H1 (cell line): ENCODE measurements at regions not wholly inside any gene's neighbourhood (a gene's known extent, or its start where the extent isn't known, plus 50 kb on each side); places are given as distances from the start of the nearest gene placed in this dataset.

ENCODE experiments used
- CTCF ChIA-PET: fragments of 300-600 bp; sonication (Branson Sonifier 250); formaldehyde crosslinking; loops from one replicate; lab custom pipeline; 2021; ENCODE audit not compliant: partially characterized antibody; lab: Charles Lee
- POLR2A ChIA-PET: fragments of 300-600 bp; sonication (Branson Sonifier 250); formaldehyde crosslinking; loops from one replicate; lab custom pipeline; 2021; ENCODE audit warnings: inconsistent platforms; ENCODE audit not compliant: partially characterized antibody; lab: Charles Lee
- DNase-seq, 2 experiments: peaks; one replicate each; pipeline versions ENCODE4 v3.0.0 to v3.0.0-alpha.2; 2010 to 2022; ENCODE audit warnings: low spot score in 2 of 2, low read depth in 1 of 2, mixed read lengths in 1 of 2
- FAIRE-seq: peaks from 2 replicates; lab custom pipeline; 2011; peaks lifted over from hg19 to GRCh38; lab: Jason Lieb, UNC
- H2AFZ ChIP-seq: 2 replicates; pipeline ENCODE4 v1.8.1; 2012; ENCODE audit warnings: low read length, inconsistent platforms
- H2AK5ac ChIP-seq: 2 replicates; pipeline ENCODE4 v1.6.1; 2013; ENCODE audit warnings: low read depth, low read length
- H2BK120ac ChIP-seq: replicated peaks from 2 replicates; pipeline ENCODE3; 2013; ENCODE audit warnings: low read depth, low read length, inconsistent platforms
- H2BK12ac ChIP-seq: 2 replicates; pipeline ENCODE4 v1.6.1; 2013; ENCODE audit warnings: low read depth, low read length
- H2BK15ac ChIP-seq: 2 replicates; pipeline ENCODE4 v1.6.1; 2013; ENCODE audit warnings: low read length
- H2BK20ac ChIP-seq: 2 replicates; pipeline ENCODE4 v1.6.1; 2013; ENCODE audit warnings: low read length
- H2BK5ac ChIP-seq: 2 replicates; pipeline ENCODE4 v1.6.1; 2013; ENCODE audit warnings: low read depth, low read length
- H3K14ac ChIP-seq: 2 replicates; pipeline ENCODE4 v1.6.1; 2013; ENCODE audit warnings: inconsistent platforms; ENCODE audit not compliant: insufficient read length
- H3K18ac ChIP-seq: 2 replicates; pipeline ENCODE4 v1.6.1; 2013; ENCODE audit warnings: low read length; ENCODE audit errors: extremely low read depth
- H3K23ac ChIP-seq: 2 replicates; pipeline ENCODE4 v1.6.1; 2013; ENCODE audit warnings: inconsistent platforms; ENCODE audit not compliant: insufficient read length
- H3K23me2 ChIP-seq: 2 replicates; pipeline ENCODE4 v1.6.1; 2013; ENCODE audit warnings: low read depth, low read length
- H3K27ac ChIP-seq: 2 replicates; pipeline ENCODE4 v1.6.1; 2011; ENCODE audit warnings: low read depth, low read length, inconsistent platforms
- H3K27me3 ChIP-seq, 4 experiments: replicated peaks in 1 of 4; 1 replicate in 1 of 4; 2 replicates in 3 of 4; pipeline versions ENCODE4 v1.6.1 to v1.8.1; 2011 to 2013; ENCODE audit warnings: low read length in 3 of 4, mild to moderate bottlenecking in 3 of 4, inconsistent platforms in 2 of 4, mixed read lengths in 2 of 4, moderate library complexity in 1 of 4; ENCODE audit not compliant: control insufficient read depth in 3 of 4, insufficient read depth in 3 of 4; ENCODE audit errors: extremely low read depth in 1 of 4
- H3K36me3 ChIP-seq, 4 experiments: 2 replicates each; pipeline versions ENCODE4 v1.6.1 to v1.8.1; 2011 to 2013; ENCODE audit warnings: mild to moderate bottlenecking in 4 of 4, low read length in 3 of 4, moderate library complexity in 2 of 4, control low read depth in 1 of 4, inconsistent platforms in 1 of 4; ENCODE audit not compliant: insufficient read depth in 4 of 4, control insufficient read depth in 2 of 4
- H3K4ac ChIP-seq: replicated peaks from 2 replicates; pipeline ENCODE3; 2013; ENCODE audit warnings: low read length, low read depth, mixed read lengths, inconsistent platforms; ENCODE audit not compliant: insufficient read length
- H3K4me1 ChIP-seq, 4 experiments: replicated peaks in 1 of 4; 1 replicate in 1 of 4; 2 replicates in 3 of 4; pipeline versions ENCODE4 v1.6.1 to v1.8.1; 2011 to 2013; ENCODE audit warnings: low read length in 3 of 4, inconsistent platforms in 2 of 4, mixed read lengths in 1 of 4; ENCODE audit not compliant: insufficient read depth in 4 of 4, control insufficient read depth in 3 of 4
- H3K4me2 ChIP-seq, 2 experiments: 2 replicates each; pipeline versions ENCODE4 v1.6.1 to v1.8.1; 2011 to 2013; ENCODE audit warnings: low read depth in 2 of 2, low read length in 2 of 2, control low read depth in 1 of 2, inconsistent platforms in 1 of 2, mild to moderate bottlenecking in 1 of 2; ENCODE audit not compliant: insufficient read depth in 1 of 2
- H3K4me3 ChIP-seq, 4 experiments: fragments of 200-600, 300-600 bp in 1 of 4; sonication (generic), shearing (Covaris generic), sonication (Bioruptor Twin) in 1 of 4; 2 replicates each; pipeline versions ENCODE4 v1.5.1 to v1.8.1; 2011 to 2016; ENCODE audit warnings: low read length in 4 of 4, low read depth in 3 of 4, control low read depth in 2 of 4, inconsistent platforms in 2 of 4, mild to moderate bottlenecking in 2 of 4, mixed read lengths in 1 of 4, moderate library complexity in 1 of 4; ENCODE audit not compliant: insufficient read depth in 2 of 4; ENCODE audit errors: extremely low read depth in 1 of 4
- H3K56ac ChIP-seq: replicated peaks from 2 replicates; pipeline ENCODE3; 2013; ENCODE audit warnings: low read depth, mild to moderate bottlenecking, mixed read lengths, low read length, inconsistent platforms; ENCODE audit not compliant: insufficient read length
- H3K79me1 ChIP-seq: 2 replicates; pipeline ENCODE4 v1.6.1; 2013; ENCODE audit warnings: low read depth, low read length, control low read depth
- H3K79me2 ChIP-seq, 2 experiments: 2 replicates each; pipeline versions ENCODE4 v1.6.1 to v1.8.1; 2012 to 2013; ENCODE audit warnings: low read length in 2 of 2, mild to moderate bottlenecking in 2 of 2, inconsistent platforms in 1 of 2; ENCODE audit not compliant: insufficient read depth in 2 of 2, control insufficient read depth in 1 of 2
- H3K9ac ChIP-seq, 4 experiments: replicated peaks in 1 of 4; 1 replicate in 1 of 4; 2 replicates in 3 of 4; pipeline versions ENCODE4 v1.6.1 to v1.8.1; 2011 to 2013; ENCODE audit warnings: low read depth in 3 of 4, low read length in 3 of 4, control low read depth in 2 of 4, mild to moderate bottlenecking in 2 of 4, moderate library complexity in 2 of 4, inconsistent platforms in 1 of 4; ENCODE audit errors: extremely low read depth in 1 of 4
- H3K9me3 ChIP-seq, 2 experiments: 2 replicates each; pipeline versions ENCODE4 v1.6.1 to v1.8.1; 2012 to 2013; ENCODE audit warnings: mild to moderate bottlenecking in 2 of 2, moderate library complexity in 2 of 2, control low read depth in 1 of 2, inconsistent platforms in 1 of 2, low read depth in 1 of 2, low read length in 1 of 2, mixed read lengths in 1 of 2; ENCODE audit not compliant: insufficient read depth in 2 of 2
- H4K20me1 ChIP-seq, 2 experiments: replicated peaks in 1 of 2; 2 replicates each; pipeline versions ENCODE3 to v1.8.1; 2011 to 2013; ENCODE audit warnings: inconsistent platforms in 2 of 2, low read length in 2 of 2, mild to moderate bottlenecking in 1 of 2; ENCODE audit not compliant: insufficient read depth in 2 of 2, control insufficient read depth in 1 of 2
- H4K5ac ChIP-seq: 2 replicates; pipeline ENCODE4 v1.6.1; 2013; ENCODE audit warnings: low read length, low read depth, mixed read lengths, inconsistent platforms; ENCODE audit not compliant: insufficient read length
- H4K8ac ChIP-seq: 2 replicates; pipeline ENCODE4 v1.8.0; 2013; ENCODE audit warnings: mild to moderate bottlenecking, moderate library complexity, low read length, inconsistent platforms; ENCODE audit not compliant: insufficient read depth; ENCODE audit errors: extremely low read depth
- H4K91ac ChIP-seq: replicated peaks from 2 replicates; pipeline ENCODE3; 2013; ENCODE audit warnings: low read length, mixed read lengths, inconsistent platforms; ENCODE audit not compliant: insufficient read length
- ATF2 ChIP-seq: IDR thresholded peaks from 2 replicates; pipeline ENCODE4 v1.6.1; 2012; ENCODE audit warnings: low read length, inconsistent platforms
- BCL11A ChIP-seq, 2 experiments: IDR thresholded peaks; one replicate each; pipeline ENCODE4 v1.6.1; 2011; ENCODE audit warnings: low read depth in 2 of 2, low read length in 2 of 2, mild to moderate bottlenecking in 2 of 2
- BRCA1 ChIP-seq: IDR thresholded peaks from 2 replicates; pipeline ENCODE4 v1.6.1; 2012; ENCODE audit warnings: low read depth, low read length, improper control_type of control experiment
- CTCF ChIP-seq, 3 experiments: IDR thresholded peaks; 1 replicate in 2 of 3; 2 replicates in 1 of 3; pipeline versions ENCODE4 v1.5.1 to v1.6.1; 2011; ENCODE audit warnings: low read length in 3 of 3, mild to moderate bottlenecking in 3 of 3, inconsistent platforms in 2 of 3, low read depth in 1 of 3, moderate library complexity in 1 of 3; ENCODE audit not compliant: insufficient read depth in 1 of 3; ENCODE audit errors: control extremely low read depth in 1 of 3
- KDM4A ChIP-seq: IDR thresholded peaks from one replicate; pipeline ENCODE4 v1.7.1; 2012; ENCODE audit warnings: low read depth, mild to moderate bottlenecking, moderate library complexity, low read length, inconsistent platforms; ENCODE audit not compliant: severe bottlenecking
- POLR2A ChIP-seq, 2 experiments: IDR thresholded peaks; 1 replicate in 1 of 2; 2 replicates in 1 of 2; pipeline ENCODE4 v1.6.1; 2011; ENCODE audit warnings: low read depth in 2 of 2, low read length in 2 of 2, mild to moderate bottlenecking in 2 of 2; ENCODE audit errors: control extremely low read depth in 1 of 2
- RNF2 ChIP-seq: fragments of 200-900, 300-1000 bp; sonication (generic); IDR thresholded peaks from 2 replicates; pipeline ENCODE4 v1.7.1; 2016; ENCODE audit warnings: borderline replicate concordance, low read depth, mild to moderate bottlenecking, antibody characterized with exemption, low read length; ENCODE audit not compliant: poor library complexity, severe bottlenecking; ENCODE audit errors: missing control alignments
- SP2 ChIP-seq: IDR thresholded peaks from 2 replicates; pipeline ENCODE4 v1.6.1; 2012; ENCODE audit warnings: mild to moderate bottlenecking, low read length, inconsistent platforms
- SRF ChIP-seq: IDR thresholded peaks from 2 replicates; pipeline ENCODE4 v1.6.1; 2011; ENCODE audit warnings: mild to moderate bottlenecking, low read depth, low read length, moderate library complexity
- SUZ12 ChIP-seq: fragments of 200-600 bp; sonication (generic); IDR thresholded peaks from 2 replicates; pipeline ENCODE4 v1.6.1; 2012; ENCODE audit warnings: mild to moderate bottlenecking, inconsistent platforms, low read length, moderate library complexity, mixed read lengths
- WGBS, 2 experiments: shearing (Covaris generic) in 1 of 2; methylation state at CpG; one replicate each; pipeline versions ENCODE4 v1.1.6 to v1.1.7; 2013 to 2015; ENCODE audit warnings: low lambda C conversion rate in 2 of 2, mixed read lengths in 2 of 2, inconsistent platforms in 1 of 2, low coverage in 1 of 2, missing lambda C conversion rate in 1 of 2; ENCODE audit not compliant: insufficient replicate concordance in 2 of 2, insufficient coverage in 1 of 2, insufficient read length in 1 of 2; ENCODE audit errors: extremely low coverage in 1 of 2, missing lambda C conversion rate in 1 of 2; 5-methylcytosine and 5-hydroxymethylcytosine counted together

- no peaks in the 10 kb centered on the region for H3K36me3 ChIP-seq
- H2AK5ac ChIP-seq, result no peak overlapping the region
- no peak overlapping the region for H3K14ac ChIP-seq
- no peaks in the 10 kb centered on the region for H4K20me1 ChIP-seq
- no peak overlapping the region for H2BK20ac ChIP-seq
- ChIA-PET CTCF (interaction anchor here (0.6 to 1.1 kb wide), 2 partner anchors 81 to 1250 kb away, joined by 3 read pairs; no protein-coding TSS in a partner anchor), POLR2A (interaction anchor here (1.0 kb wide), 1 partner anchor 10 kb away, joined by 3 read pairs; no protein-coding TSS in a partner anchor)
- no peak overlapping the region for H3K4me3 ChIP-seq
- H3K79me2 ChIP-seq, result no peaks in the 10 kb centered on the region
- H3K56ac ChIP-seq, result no peak overlapping the region
- no peaks in the 10 kb centered on the region for H3K79me1 ChIP-seq
- no peak overlapping the region for H3K23ac ChIP-seq
- 81% methylated on average over 2 of the region's 2 CpGs; no CpG with 5 or more reads in 1 of the 2 experiments for WGBS, 2 experiments
- H4K91ac ChIP-seq, result no peak overlapping the region
- H3K4me1 ChIP-seq, result no peaks in the 10 kb centered on the region
- no peak overlapping the region for H4K5ac ChIP-seq
- DNase-seq (no peak), FAIRE-seq (no peak)
- H2AFZ ChIP-seq, result no peak overlapping the region
- no peak overlapping the region for H3K4ac ChIP-seq
- no peak overlapping the region for H4K8ac ChIP-seq
- no peak overlapping the region for H3K27ac ChIP-seq
- no peak overlapping the region for H2BK15ac ChIP-seq
- no peak overlapping the region for H3K18ac ChIP-seq
- H2BK120ac ChIP-seq, result no peak overlapping the region
- no peaks in the 10 kb centered on the region for H3K27me3 ChIP-seq
- H3K23me2 ChIP-seq, result no peaks in the 10 kb centered on the region
- H3K4me2 ChIP-seq, result no peak overlapping the region
- H3K9ac ChIP-seq, result no peak overlapping the region
- no peak overlapping the region for H2BK12ac ChIP-seq
- no peak overlapping the region for H2BK5ac ChIP-seq
- H3K9me3 ChIP-seq, result no peaks in the 10 kb centered on the region
- TF ChIP-seq POLR2A (IDR thresholded peaks at IDR 0.05; ENCODE audit: control extremely low read depth in 1 of 2, low read depth in 2 of 2, low read length in 2 of 2) (no peak), BCL11A (IDR thresholded peaks at IDR 0.05; ENCODE audit: low read depth in 2 of 2, low read length in 2 of 2) (no peak), ATF2 (no peak), CTCF (IDR thresholded peaks at IDR 0.05; ENCODE audit: control extremely low read depth in 1 of 3, insufficient read depth in 1 of 3, low read depth in 1 of 3, low read length in 3 of 3) (no peak), SUZ12 (no peak), SRF (no peak), KDM4A (no peak), RNF2 (no peak), SP2 (no peak), BRCA1 (no peak)
These were observed 183.4 kb downstream of the MZT1 start for GRCh38 chr13:72544042-72544441.
